ENCODE measurements at regions not wholly inside any gene's neighbourhood (a gene's known extent, or its start where the extent isn't known, plus 50 kb on each side); places are given as distances from the start of the nearest gene placed in this dataset.

DNA sequence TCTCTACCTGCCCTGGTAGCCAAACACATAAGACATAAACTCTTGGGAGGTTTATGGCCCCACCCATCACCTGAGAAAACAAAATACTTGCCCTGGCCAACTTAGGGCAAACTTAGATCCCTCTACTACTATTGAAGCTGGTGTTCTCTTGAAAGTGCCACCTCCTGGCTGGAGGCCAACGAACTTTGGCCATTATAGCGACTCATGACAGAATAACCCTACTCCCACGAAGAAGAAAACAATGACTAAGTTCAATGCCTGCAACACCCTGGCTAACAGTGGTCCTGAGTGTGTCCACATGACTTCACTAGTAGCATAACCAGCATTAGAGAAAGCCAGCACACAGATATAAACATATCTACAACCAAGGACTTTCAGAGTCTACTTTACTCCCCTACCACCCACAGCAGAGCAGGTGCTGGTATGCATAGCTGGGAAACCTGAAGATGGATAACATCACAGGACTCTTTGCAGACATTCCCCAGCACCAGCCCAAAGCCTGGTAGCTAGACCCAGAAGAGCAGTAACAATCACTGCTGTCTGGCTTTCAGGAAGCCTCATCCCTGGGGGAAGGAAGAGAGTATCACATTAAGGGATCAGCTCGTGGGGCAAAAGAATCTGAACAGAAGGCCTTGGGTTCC lies 81.0 kb downstream of the SLC30A10 start:
- TF ChIP-seq, protein P1, sequence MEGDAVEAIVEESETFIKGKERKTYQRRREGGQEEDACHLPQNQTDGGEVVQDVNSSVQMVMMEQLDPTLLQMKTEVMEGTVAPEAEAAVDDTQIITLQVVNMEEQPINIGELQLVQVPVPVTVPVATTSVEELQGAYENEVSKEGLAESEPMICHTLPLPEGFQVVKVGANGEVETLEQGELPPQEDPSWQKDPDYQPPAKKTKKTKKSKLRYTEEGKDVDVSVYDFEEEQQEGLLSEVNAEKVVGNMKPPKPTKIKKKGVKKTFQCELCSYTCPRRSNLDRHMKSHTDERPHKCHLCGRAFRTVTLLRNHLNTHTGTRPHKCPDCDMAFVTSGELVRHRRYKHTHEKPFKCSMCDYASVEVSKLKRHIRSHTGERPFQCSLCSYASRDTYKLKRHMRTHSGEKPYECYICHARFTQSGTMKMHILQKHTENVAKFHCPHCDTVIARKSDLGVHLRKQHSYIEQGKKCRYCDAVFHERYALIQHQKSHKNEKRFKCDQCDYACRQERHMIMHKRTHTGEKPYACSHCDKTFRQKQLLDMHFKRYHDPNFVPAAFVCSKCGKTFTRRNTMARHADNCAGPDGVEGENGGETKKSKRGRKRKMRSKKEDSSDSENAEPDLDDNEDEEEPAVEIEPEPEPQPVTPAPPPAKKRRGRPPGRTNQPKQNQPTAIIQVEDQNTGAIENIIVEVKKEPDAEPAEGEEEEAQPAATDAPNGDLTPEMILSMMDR (IDR thresholded peaks at IDR 0.05; ENCODE audit: insufficient read depth, low read length, poor library complexity, severe bottlenecking), result no peak
- no peak for TF ChIP-seq EZH2phosphoT487 (conservative IDR thresholded peaks at IDR 0.05; ENCODE audit: low read length)
